ENCODE measurements at regions not wholly inside any gene's neighbourhood (a gene's known extent, or its start where the extent isn't known, plus 50 kb on each side); places are given as distances from the start of the nearest gene placed in this dataset.

DNA sequence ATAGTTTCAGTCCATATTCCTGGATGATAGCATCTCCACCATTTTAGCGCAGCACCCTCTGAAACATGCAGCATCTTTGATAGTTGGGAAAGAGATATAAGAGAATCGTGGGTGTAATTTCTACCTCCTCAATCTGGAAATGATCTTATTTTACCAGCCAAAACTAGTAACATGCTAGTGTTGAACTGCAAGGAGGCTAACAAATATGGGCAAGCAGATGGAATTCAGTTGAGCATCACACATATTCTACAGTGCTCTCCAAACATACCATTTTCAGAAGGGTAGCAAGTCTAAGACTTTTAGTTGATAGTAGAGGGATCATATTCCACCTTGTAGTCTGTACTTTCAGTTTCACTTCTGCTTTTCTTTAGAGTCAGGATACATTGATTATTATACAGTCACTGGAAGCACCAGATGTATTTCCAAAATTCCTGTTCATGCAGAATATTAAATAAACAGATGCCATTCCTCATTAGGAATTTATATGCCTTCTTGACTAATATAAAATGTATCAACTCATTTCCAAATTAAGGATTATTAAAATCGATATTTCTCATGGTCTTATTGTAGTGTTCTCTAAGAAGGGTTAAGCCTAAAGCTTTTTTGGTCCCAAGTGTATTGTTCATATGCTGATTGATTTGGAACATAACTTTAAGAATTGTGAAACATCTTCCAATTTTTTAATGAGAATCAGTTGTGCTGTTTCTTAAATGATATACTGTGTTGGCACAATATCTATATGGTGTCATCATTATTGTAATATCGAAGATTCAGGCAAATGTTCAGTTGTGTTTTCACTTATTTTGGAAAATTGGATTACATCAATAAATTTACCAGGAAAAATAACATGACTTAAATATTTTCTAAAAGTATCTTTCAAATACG, 362.0 kb downstream of the CENPW start:
- no peak for DNase-seq
- intact Hi-C loops (cut with DNase I; ENCODE audit: low total_unique reads), result no loop called here
- Histone ChIP-seq H3K9me3 (no peaks in the 10 kb centered on the region), H3K27me3 (no peaks in the 10 kb centered on the region), H3K27ac (no peak overlapping the region), H3K36me3 (ENCODE audit: low read depth, missing control alignments) (no peaks in the 10 kb centered on the region), H3K4me1 (no peaks in the 10 kb centered on the region), H3K4me3 (no peak overlapping the region)
- no peak for TF ChIP-seq POLR2A (IDR thresholded peaks at IDR 0.05)
- TF ChIP-seq, protein P1, sequence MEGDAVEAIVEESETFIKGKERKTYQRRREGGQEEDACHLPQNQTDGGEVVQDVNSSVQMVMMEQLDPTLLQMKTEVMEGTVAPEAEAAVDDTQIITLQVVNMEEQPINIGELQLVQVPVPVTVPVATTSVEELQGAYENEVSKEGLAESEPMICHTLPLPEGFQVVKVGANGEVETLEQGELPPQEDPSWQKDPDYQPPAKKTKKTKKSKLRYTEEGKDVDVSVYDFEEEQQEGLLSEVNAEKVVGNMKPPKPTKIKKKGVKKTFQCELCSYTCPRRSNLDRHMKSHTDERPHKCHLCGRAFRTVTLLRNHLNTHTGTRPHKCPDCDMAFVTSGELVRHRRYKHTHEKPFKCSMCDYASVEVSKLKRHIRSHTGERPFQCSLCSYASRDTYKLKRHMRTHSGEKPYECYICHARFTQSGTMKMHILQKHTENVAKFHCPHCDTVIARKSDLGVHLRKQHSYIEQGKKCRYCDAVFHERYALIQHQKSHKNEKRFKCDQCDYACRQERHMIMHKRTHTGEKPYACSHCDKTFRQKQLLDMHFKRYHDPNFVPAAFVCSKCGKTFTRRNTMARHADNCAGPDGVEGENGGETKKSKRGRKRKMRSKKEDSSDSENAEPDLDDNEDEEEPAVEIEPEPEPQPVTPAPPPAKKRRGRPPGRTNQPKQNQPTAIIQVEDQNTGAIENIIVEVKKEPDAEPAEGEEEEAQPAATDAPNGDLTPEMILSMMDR (IDR thresholded peaks at IDR 0.05), result no peak
- WGBS, 2 donors, result 80% methylated on average over 5 of the region's 5 CpGs

DNA sequence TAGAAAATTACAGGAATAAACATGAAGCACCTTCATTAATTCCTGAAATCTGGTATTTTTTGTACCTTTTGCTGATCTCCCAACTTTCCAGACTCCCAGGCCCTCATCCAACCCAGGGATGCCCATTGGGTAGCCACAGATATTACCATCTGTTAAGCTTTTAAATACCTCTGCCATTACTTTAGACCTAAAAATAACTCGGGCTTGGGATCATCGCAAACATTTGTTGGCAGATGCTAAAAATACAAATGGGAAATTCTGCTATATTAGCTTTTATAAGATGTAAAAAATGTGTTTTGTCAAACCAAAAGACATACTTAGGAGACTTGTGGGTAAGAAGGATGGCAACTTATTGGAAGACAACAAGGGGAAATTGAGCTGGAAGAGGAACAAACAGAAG, 376.1 kb downstream of the CENPW start:
- no peak overlapping the region for H3K27ac ChIP-seq
- no peaks in the 10 kb centered on the region for H3K9me3 ChIP-seq
- no peak overlapping the region for H3K4me3 ChIP-seq
- no peaks in the 10 kb centered on the region for H3K27me3 ChIP-seq
- no peak for DNase-seq
- intact Hi-C loops (cut with DNase I; ENCODE audit: low total_unique reads), result no loop called here
- 70 to 74% methylated on average over 2 of the region's 2 CpGs for WGBS, 2 donors
- no peaks in the 10 kb centered on the region for H3K36me3 ChIP-seq (ENCODE audit: low read depth, missing control alignments)
- H3K4me1 ChIP-seq, result no peaks in the 10 kb centered on the region
- TF ChIP-seq, protein P1 (IDR thresholded peaks at IDR 0.05), result no peak
- no peak for TF ChIP-seq POLR2A (IDR thresholded peaks at IDR 0.05)

DNA sequence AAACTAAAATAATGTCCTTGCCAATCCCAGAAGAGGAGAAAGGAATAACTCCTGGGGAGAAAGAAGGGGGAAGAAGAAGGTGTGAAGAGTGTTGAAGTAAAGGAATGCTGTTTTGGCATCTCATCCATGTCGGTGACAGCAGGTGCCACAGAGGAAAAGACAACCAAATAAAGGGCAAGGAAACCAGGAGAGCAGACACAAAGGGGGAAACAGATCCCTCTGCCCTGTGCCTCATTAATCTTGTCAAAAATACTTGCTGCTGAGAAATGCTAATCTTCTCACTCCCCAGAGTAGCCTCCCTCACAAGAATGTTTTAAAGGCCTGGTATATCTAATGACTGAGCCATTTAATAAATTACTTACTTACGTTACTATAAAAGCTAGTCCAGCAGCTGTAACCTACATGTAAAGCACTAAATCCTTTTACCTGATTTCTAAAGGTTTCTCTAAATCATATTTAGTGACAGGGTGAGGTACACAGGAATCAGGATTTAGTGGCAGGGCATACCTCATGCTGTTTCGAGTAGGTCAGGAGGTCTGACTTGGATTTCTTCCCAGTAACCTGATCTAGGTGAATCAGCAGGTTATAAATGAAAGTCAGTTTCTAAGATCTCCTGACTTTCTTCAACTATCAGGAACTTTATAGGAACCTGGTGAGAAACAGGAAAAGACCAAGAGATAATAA, 377.1 kb downstream of the CENPW start:
- no peaks in the 10 kb centered on the region for H3K36me3 ChIP-seq (ENCODE audit: low read depth, missing control alignments)
- no peak overlapping the region for H3K4me3 ChIP-seq
- WGBS, 2 donors, result 53 to 77% methylated on average over 3 of the region's 3 CpGs
- H3K27me3 ChIP-seq, result no peaks in the 10 kb centered on the region
- DNase-seq, result no peak
- H3K9me3 ChIP-seq, result no peaks in the 10 kb centered on the region
- TF ChIP-seq, protein P1 (IDR thresholded peaks at IDR 0.05), result no peak
- TF ChIP-seq POLR2A (IDR thresholded peaks at IDR 0.05), result no peak
- H3K4me1 ChIP-seq, result no peaks in the 10 kb centered on the region
- H3K27ac ChIP-seq, result no peak overlapping the region
- intact Hi-C loops (cut with DNase I; ENCODE audit: low total_unique reads), result no loop called here

GRCh38 chr6:126718600-126719327, 378.8 kb downstream of the CENPW start:
- H3K27me3 ChIP-seq, result no peaks in the 10 kb centered on the region
- intact Hi-C loops (cut with DNase I; ENCODE audit: low total_unique reads), result no loop called here
- no peak overlapping the region for H3K4me3 ChIP-seq
- no peak for DNase-seq
- H3K9me3 ChIP-seq, result no peaks in the 10 kb centered on the region
- H3K27ac ChIP-seq, result no peak overlapping the region
- no peaks in the 10 kb centered on the region for H3K36me3 ChIP-seq (ENCODE audit: low read depth, missing control alignments)
- H3K4me1 ChIP-seq, result no peaks in the 10 kb centered on the region
- WGBS, 2 donors, result 59 to 66% methylated on average over 4 of the region's 4 CpGs
- no peak for TF ChIP-seq POLR2A (IDR thresholded peaks at IDR 0.05)
- TF ChIP-seq, protein P1 (IDR thresholded peaks at IDR 0.05), result no peak
